ENCODE measurements at regions not wholly inside any gene's neighbourhood (a gene's known extent, or its start where the extent isn't known, plus 50 kb on each side); places are given as distances from the start of the nearest gene placed in this dataset.

- ChIA-PET POLR2A (no interaction called here), CTCF (no interaction called here)
- H3K4me3 Mint-ChIP-seq, result no peak overlapping the region
- H3K27ac Mint-ChIP-seq, result no peak overlapping the region
- TF ChIP-seq, protein P1, sequence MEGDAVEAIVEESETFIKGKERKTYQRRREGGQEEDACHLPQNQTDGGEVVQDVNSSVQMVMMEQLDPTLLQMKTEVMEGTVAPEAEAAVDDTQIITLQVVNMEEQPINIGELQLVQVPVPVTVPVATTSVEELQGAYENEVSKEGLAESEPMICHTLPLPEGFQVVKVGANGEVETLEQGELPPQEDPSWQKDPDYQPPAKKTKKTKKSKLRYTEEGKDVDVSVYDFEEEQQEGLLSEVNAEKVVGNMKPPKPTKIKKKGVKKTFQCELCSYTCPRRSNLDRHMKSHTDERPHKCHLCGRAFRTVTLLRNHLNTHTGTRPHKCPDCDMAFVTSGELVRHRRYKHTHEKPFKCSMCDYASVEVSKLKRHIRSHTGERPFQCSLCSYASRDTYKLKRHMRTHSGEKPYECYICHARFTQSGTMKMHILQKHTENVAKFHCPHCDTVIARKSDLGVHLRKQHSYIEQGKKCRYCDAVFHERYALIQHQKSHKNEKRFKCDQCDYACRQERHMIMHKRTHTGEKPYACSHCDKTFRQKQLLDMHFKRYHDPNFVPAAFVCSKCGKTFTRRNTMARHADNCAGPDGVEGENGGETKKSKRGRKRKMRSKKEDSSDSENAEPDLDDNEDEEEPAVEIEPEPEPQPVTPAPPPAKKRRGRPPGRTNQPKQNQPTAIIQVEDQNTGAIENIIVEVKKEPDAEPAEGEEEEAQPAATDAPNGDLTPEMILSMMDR (IDR thresholded peaks at IDR 0.05), result no peak
- H3K4me1 Mint-ChIP-seq (ENCODE audit: low read depth), result no peaks in the 10 kb centered on the region
- no peak for DNase-seq
- no peaks in the 10 kb centered on the region for H3K36me3 Mint-ChIP-seq (ENCODE audit: low read depth)
- no peaks in the 10 kb centered on the region for H3K9me3 Mint-ChIP-seq
- ATAC-seq, result no peak
- intact Hi-C loops (cut with micrococcal nuclease), result no loop called here
- H3K27me3 Mint-ChIP-seq, result no peaks in the 10 kb centered on the region
Measured at GRCh38 chr14:78091361-78091760, 78.8 kb upstream of the NRXN3 start.

GRCh38 chr14:78092040-78092439 lies 78.1 kb upstream of the NRXN3 start:
- Mint-ChIP-seq H3K4me1 (ENCODE audit: low read depth) (no peaks in the 10 kb centered on the region), H3K27ac (no peak overlapping the region), H3K9me3 (no peaks in the 10 kb centered on the region), H3K36me3 (ENCODE audit: low read depth) (no peaks in the 10 kb centered on the region), H3K27me3 (no peaks in the 10 kb centered on the region), H3K4me3 (no peak overlapping the region)
- TF ChIP-seq, protein P1 (IDR thresholded peaks at IDR 0.05), result no peak
- POLR2A ChIA-PET, result no interaction called here
- DNase-seq, result no peak
- intact Hi-C loops (cut with micrococcal nuclease), result no loop called here
- no peak for ATAC-seq
- CTCF ChIA-PET, result no interaction called here

DNA sequence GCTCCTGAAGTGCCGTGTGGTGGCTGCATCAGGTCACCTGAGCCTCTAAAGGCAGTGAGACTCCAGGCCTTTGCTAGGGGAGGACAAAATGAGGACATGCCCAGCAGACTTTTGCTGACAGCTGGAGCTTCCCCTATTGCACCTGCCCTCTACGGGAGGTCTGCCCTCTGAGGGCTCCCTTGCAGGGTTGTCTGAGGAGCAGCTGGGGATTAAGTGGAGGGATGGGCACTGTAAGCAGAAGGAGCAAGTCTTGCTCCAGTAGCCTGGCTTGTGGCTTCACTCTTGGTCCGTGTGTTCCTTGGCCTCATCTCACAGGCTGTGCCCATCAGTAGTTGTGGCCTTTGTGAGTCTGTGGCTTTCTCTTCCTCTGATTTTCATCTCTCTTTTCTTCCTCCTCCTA lies 66.9 kb upstream of the NRXN3 start:
- H3K4me3 Mint-ChIP-seq, result no peak overlapping the region
- no peaks in the 10 kb centered on the region for H3K36me3 Mint-ChIP-seq (ENCODE audit: low read depth)
- TF ChIP-seq, protein P1 (IDR thresholded peaks at IDR 0.05), result no peak
- DNase-seq, result no peak
- intact Hi-C loops (cut with micrococcal nuclease), result no loop called here
- no peaks in the 10 kb centered on the region for H3K4me1 Mint-ChIP-seq (ENCODE audit: low read depth)
- no peaks in the 10 kb centered on the region for H3K9me3 Mint-ChIP-seq
- POLR2A ChIA-PET, result no interaction called here
- CTCF ChIA-PET, result no interaction called here
- H3K27ac Mint-ChIP-seq, result no peak overlapping the region
- ATAC-seq, result no peak
- H3K27me3 Mint-ChIP-seq, result peaks cover 4% of the 10 kb centered on the region

DNA sequence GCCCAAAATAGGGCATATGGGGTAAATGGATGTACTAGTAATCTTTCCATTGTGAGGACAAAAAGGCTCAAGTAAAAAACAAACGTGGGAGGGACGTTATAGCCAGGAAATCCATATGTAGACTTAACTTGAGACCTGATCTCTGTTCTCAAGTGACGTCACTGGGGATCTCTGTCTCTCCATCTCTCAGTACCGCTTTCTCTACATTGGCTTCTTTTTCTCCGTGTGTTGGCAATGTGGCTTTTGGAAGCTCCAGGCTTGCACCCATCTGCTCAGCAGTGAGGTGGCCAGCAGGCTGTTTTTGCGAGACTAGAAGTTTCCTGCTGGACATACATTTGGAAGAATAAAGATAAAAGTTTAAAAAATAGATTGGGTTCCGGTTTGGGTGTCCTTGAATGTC lies 66.0 kb upstream of the NRXN3 start:
- no peak overlapping the region for H3K4me3 Mint-ChIP-seq
- no peak for ATAC-seq
- peaks cover 4% of the 10 kb centered on the region for H3K27me3 Mint-ChIP-seq
- intact Hi-C loops (cut with micrococcal nuclease), result no loop called here
- ChIA-PET POLR2A (no interaction called here), CTCF (no interaction called here)
- no peak for DNase-seq
- no peaks in the 10 kb centered on the region for H3K4me1 Mint-ChIP-seq (ENCODE audit: low read depth)
- H3K27ac Mint-ChIP-seq, result no peak overlapping the region
- TF ChIP-seq, protein P1 (IDR thresholded peaks at IDR 0.05), result no peak
- H3K36me3 Mint-ChIP-seq (ENCODE audit: low read depth), result no peaks in the 10 kb centered on the region
- peaks cover 2% of the 10 kb centered on the region for H3K9me3 Mint-ChIP-seq

GRCh38 chr14:78104655-78105054 lies 65.5 kb upstream of the NRXN3 start:
- TF ChIP-seq, protein P1 (IDR thresholded peaks at IDR 0.05), result no peak
- DNase-seq (no peak), ATAC-seq (no peak)
- intact Hi-C loops (cut with micrococcal nuclease), result no loop called here
- Mint-ChIP-seq H3K27me3 (peaks cover 4% of the 10 kb centered on the region), H3K4me3 (no peak overlapping the region), H3K4me1 (ENCODE audit: low read depth) (no peaks in the 10 kb centered on the region), H3K27ac (no peak overlapping the region), H3K9me3 (peaks cover 2% of the 10 kb centered on the region), H3K36me3 (ENCODE audit: low read depth) (no peaks in the 10 kb centered on the region)
- ChIA-PET CTCF (no interaction called here), POLR2A (interaction anchor here (0.6 kb wide), 1 partner anchor 26 kb away, joined by 3 read pairs; no protein-coding TSS in a partner anchor)

All from activated CD8-positive, alpha-beta T cell treated with anti-CD3 and anti-CD28 coated beads for 36 hours (primary cell).